Activated naive CD8-positive, alpha-beta T cell treated with anti-CD3 and anti-CD28 coated beads, Interleukin-2, amount 10 ng/mL, durations not matched to agents 7 days and 5 days (primary cell): ENCODE measurements at regions not wholly inside any gene's neighbourhood (a gene's known extent, or its start where the extent isn't known, plus 50 kb on each side); places are given as distances from the start of the nearest gene placed in this dataset.

ENCODE experiments used
- ATAC-seq: fragments of 150-1000 bp; cut with Tn5 transposase; one replicate; pipeline ENCODE4 v1.10.0; 2021; ENCODE audit warnings: low read depth, moderate library complexity
- POLR2A ChIA-PET: fragments of 350-600 bp; sonication (Branson Sonifier 250); formaldehyde crosslinking; loops from one replicate; lab custom pipeline; 2021; ENCODE audit warnings: antibody characterized with exemption; lab: Charles Lee
- DNase-seq: peaks from one replicate; pipeline ENCODE4 v3.0.0; 2021
- H3K27ac Mint-ChIP-seq: one replicate; pipeline ENCODE4 v1.8.0; 2022; ENCODE audit warnings: mild to moderate bottlenecking, mixed read lengths
- H3K27me3 Mint-ChIP-seq: one replicate; pipeline ENCODE4 v1.8.0; 2022; ENCODE audit warnings: mild to moderate bottlenecking, moderate library complexity, mixed read lengths
- H3K36me3 Mint-ChIP-seq: one replicate; pipeline ENCODE4 v1.8.0; 2021; ENCODE audit warnings: mild to moderate bottlenecking, mixed read lengths
- H3K4me1 Mint-ChIP-seq: one replicate; pipeline ENCODE4 v1.8.0; 2021; ENCODE audit warnings: mixed read lengths
- H3K4me3 Mint-ChIP-seq: one replicate; pipeline ENCODE4 v1.8.0; 2022; ENCODE audit warnings: mild to moderate bottlenecking, moderate library complexity, mixed read lengths
- H3K9me3 Mint-ChIP-seq: one replicate; pipeline ENCODE4 v1.8.0; 2021; ENCODE audit warnings: mixed read lengths

GRCh38 chr13:74084375-74084935, 49.7 kb downstream of the KLF12 start:
- no peak overlapping the region for H3K27ac Mint-ChIP-seq
- POLR2A ChIA-PET, result no interaction called here
- H3K4me1 Mint-ChIP-seq, result peaks cover 21% of the 10 kb centered on the region

DNA sequence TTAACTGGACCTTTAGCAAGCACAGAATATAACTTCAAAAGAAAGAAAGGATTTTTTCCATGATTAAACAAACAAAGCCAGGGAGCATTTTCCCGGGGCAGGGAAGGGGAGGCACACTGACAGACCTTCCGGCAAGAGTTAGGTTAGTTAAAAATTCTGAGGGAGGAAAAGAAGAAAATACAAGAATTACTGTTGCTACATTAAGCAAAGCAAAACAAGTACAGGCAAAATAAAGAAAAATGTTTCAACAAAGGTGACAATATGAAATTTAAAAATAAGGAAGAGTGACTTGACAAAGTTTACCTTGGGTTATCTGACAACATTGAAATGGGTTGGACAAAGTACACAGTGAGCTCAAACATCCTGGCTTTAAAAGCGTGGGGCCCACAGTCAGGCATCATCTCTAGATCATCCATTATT, 51.5 kb downstream of the KLF12 start:
- POLR2A ChIA-PET, result interaction anchor here (0.6 to 1.7 kb wide), 2 partner anchors 21 to 46 kb away, joined by 3 to 4 read pairs; no protein-coding TSS in a partner anchor
- H3K9me3 Mint-ChIP-seq, result peaks cover 7% of the 10 kb centered on the region
- peaks cover 32% of the 10 kb centered on the region for H3K36me3 Mint-ChIP-seq
- H3K27ac Mint-ChIP-seq, result no peak overlapping the region
- H3K4me3 Mint-ChIP-seq, result no peak overlapping the region
- peaks cover 18% of the 10 kb centered on the region for H3K4me1 Mint-ChIP-seq
- ATAC-seq (no peak), DNase-seq (no peak)
- H3K27me3 Mint-ChIP-seq, result no peaks in the 10 kb centered on the region

More at GRCh38 chr13:74084375-74084935, 49.7 kb downstream of the KLF12 start:
- DNase-seq (no peak), ATAC-seq (no peak)
- peaks cover 7% of the 10 kb centered on the region for H3K9me3 Mint-ChIP-seq
- H3K4me3 Mint-ChIP-seq, result no peak overlapping the region
- H3K36me3 Mint-ChIP-seq, result peaks cover 32% of the 10 kb centered on the region
- no peaks in the 10 kb centered on the region for H3K27me3 Mint-ChIP-seq

DNA sequence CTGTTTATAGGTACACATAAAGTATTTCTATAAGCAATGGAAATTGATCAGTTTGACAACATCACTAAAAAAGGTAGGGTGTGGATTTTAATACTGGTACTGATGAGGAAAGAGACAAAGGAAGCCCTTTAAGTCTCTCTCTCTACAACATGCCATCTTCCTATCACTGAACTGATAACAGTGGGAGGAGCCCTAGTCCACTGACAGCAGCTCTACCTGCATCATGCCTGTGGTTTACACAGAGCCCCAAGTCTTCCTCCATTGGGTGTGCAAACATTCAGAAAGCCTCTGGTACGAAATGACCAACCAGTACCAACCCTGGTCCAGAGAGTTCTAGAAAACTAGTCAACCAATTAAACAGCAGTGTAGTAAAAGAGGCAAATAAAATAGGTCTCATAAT, 53.4 kb downstream of the KLF12 start:
- POLR2A ChIA-PET, result no interaction called here
- DNase-seq (no peak), ATAC-seq (peak; percentile 33)
- Mint-ChIP-seq H3K4me1 (peaks cover 15% of the 10 kb centered on the region), H3K27me3 (no peaks in the 10 kb centered on the region), H3K4me3 (no peak overlapping the region), H3K27ac (no peak overlapping the region), H3K36me3 (peaks cover 31% of the 10 kb centered on the region), H3K9me3 (peaks cover 7% of the 10 kb centered on the region)

DNA sequence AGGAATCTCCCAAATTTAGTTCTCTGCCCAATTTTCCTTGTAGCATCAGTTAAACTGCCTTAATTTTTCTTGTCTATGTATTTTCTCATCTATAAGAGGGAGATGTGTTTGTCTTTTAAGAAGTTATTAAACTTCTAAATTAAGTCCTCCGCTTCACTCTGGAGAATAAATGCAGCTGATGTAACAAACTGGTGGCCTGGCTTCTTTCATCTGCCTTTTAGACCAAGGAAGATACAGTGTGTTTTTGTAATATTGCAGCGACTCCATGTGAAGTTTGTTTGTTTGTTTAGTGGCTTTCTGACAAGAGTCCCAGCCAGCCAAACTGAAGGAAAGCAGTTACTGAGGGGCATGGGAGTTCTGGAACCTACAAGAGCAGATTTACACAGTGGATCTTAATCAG, 56.4 kb downstream of the KLF12 start:
- no peak overlapping the region for H3K4me3 Mint-ChIP-seq
- POLR2A ChIA-PET, result no interaction called here
- no peak overlapping the region for H3K27ac Mint-ChIP-seq
- peaks cover 30% of the 10 kb centered on the region for H3K36me3 Mint-ChIP-seq
- peaks cover 26% of the 10 kb centered on the region for H3K4me1 Mint-ChIP-seq
- DNase-seq (no peak), ATAC-seq (no peak)
- H3K9me3 Mint-ChIP-seq, result peaks cover 9% of the 10 kb centered on the region
- no peaks in the 10 kb centered on the region for H3K27me3 Mint-ChIP-seq

DNA sequence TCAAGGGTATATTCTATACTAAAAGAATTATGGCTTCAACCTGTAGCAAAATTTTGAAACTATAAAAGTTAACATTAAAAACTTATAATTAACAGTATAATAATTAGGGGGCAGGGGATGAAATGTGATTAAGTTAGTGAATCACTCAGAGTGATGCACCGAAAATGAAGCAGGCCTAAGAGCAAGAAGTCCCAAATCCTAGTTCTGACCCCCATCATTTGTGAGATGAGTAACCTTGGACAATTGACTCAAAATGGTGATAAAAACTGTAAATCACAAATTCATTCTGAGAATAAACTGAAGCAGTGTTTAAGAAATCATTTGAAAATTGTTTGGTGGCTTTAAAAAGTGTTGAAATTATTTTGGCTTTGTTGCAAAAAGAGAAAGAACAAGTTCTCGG, 56.8 kb downstream of the KLF12 start:
- peaks cover 6% of the 10 kb centered on the region for H3K9me3 Mint-ChIP-seq
- ATAC-seq, result no peak
- H3K27me3 Mint-ChIP-seq, result no peaks in the 10 kb centered on the region
- peaks cover 28% of the 10 kb centered on the region for H3K36me3 Mint-ChIP-seq
- H3K4me3 Mint-ChIP-seq, result no peak overlapping the region
- DNase-seq, result no peak
- H3K4me1 Mint-ChIP-seq, result peaks cover 26% of the 10 kb centered on the region
- POLR2A ChIA-PET, result no interaction called here
- no peak overlapping the region for H3K27ac Mint-ChIP-seq

- no peak overlapping the region for H3K27ac Mint-ChIP-seq
- peaks cover 29% of the 10 kb centered on the region for H3K4me1 Mint-ChIP-seq
- DNase-seq, result no peak
- H3K9me3 Mint-ChIP-seq, result peaks cover 3% of the 10 kb centered on the region
- no peak overlapping the region for H3K4me3 Mint-ChIP-seq
- no peaks in the 10 kb centered on the region for H3K27me3 Mint-ChIP-seq
- ATAC-seq, result no peak
- POLR2A ChIA-PET, result interaction anchor here (0.7 kb wide), 1 partner anchor 9 kb away, joined by 3 read pairs; no protein-coding TSS in a partner anchor
- peaks cover 21% of the 10 kb centered on the region for H3K36me3 Mint-ChIP-seq
These were observed 59.5 kb downstream of the KLF12 start for GRCh38 chr13:74074723-74075122.

- DNase-seq (no peak), ATAC-seq (no peak)
- Mint-ChIP-seq H3K36me3 (peaks cover 20% of the 10 kb centered on the region), H3K9me3 (peaks cover 3% of the 10 kb centered on the region), H3K4me3 (no peak overlapping the region), H3K4me1 (peaks cover 43% of the 10 kb centered on the region), H3K27me3 (no peaks in the 10 kb centered on the region), H3K27ac (no peak overlapping the region)
- POLR2A ChIA-PET, result interaction anchor here (1.5 kb wide), 1 partner anchor 11 kb away, joined by 4 read pairs; no protein-coding TSS in a partner anchor
These were observed 60.9 kb downstream of the KLF12 start for GRCh38 chr13:74073274-74073673.

DNA sequence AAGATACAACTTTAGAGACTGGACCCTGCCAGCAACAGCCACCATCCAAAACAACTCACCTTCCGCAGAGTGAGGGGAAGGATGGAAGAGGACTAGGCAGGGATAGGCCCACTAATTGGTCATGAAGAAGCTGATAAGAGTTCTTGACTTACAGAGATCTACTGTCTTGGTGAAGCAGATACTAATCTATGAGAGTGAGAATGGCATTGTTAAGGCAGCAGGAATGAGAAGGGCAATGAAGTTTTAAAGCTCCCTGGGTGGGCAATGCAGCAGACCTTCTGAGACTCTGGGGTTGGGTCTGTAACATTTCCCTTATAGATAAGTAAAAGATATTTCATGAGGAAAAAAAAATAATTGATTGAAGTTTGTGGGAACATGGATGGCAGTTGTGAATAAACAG, 63.7 kb downstream of the KLF12 start:
- peaks cover 45% of the 10 kb centered on the region for H3K4me1 Mint-ChIP-seq

DNA sequence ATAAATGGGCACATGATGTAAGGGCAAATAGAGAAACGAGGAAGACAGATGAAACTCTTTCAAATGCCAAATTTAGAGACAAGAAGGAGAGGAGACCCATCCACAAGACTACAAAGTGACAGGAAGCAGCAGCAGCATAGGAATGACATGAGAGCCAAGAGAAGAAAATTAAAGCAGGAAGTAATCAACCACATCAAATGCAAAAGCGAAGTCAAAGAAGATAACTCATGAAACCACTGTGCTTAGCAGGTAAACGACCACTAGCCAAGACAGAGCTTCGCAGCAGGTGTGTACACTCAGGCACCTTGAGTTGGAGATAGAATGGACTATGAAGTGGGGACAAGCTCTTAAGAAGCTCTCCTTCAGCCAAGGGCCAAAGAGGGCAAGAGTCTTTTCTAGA, 64.1 kb downstream of the KLF12 start:
- peak overlapping the region; percentile 75 for H3K4me3 Mint-ChIP-seq
- DNase-seq, result peak; percentile 30
- H3K36me3 Mint-ChIP-seq, result peaks cover 27% of the 10 kb centered on the region
- POLR2A ChIA-PET, result interaction anchor here (0.6 to 2.8 kb wide), 3 partner anchors 8 to 84 kb away, joined by 3 to 12 read pairs (median 8); partner anchors contain the start of gene KLF12
- peak; percentile 90 for ATAC-seq
- H3K4me1 Mint-ChIP-seq, result peaks cover 42% of the 10 kb centered on the region
- H3K9me3 Mint-ChIP-seq, result peaks cover 4% of the 10 kb centered on the region
- H3K27me3 Mint-ChIP-seq, result no peaks in the 10 kb centered on the region
- H3K27ac Mint-ChIP-seq, result peak overlapping the region; percentile 81

More for the DNA sequence above, 63.7 kb downstream of the KLF12 start:
- H3K36me3 Mint-ChIP-seq, result peaks cover 24% of the 10 kb centered on the region
- ATAC-seq (peak; percentile 46), DNase-seq (no peak)
- POLR2A ChIA-PET, result interaction anchor here (0.6 to 2.8 kb wide), 3 partner anchors 9 to 85 kb away, joined by 3 to 12 read pairs (median 8); partner anchors contain the start of gene KLF12
- peaks cover 4% of the 10 kb centered on the region for H3K9me3 Mint-ChIP-seq
- H3K27ac Mint-ChIP-seq, result peak overlapping the region; percentile 81
- H3K27me3 Mint-ChIP-seq, result no peaks in the 10 kb centered on the region
- peak overlapping the region; percentile 75 for H3K4me3 Mint-ChIP-seq

DNA sequence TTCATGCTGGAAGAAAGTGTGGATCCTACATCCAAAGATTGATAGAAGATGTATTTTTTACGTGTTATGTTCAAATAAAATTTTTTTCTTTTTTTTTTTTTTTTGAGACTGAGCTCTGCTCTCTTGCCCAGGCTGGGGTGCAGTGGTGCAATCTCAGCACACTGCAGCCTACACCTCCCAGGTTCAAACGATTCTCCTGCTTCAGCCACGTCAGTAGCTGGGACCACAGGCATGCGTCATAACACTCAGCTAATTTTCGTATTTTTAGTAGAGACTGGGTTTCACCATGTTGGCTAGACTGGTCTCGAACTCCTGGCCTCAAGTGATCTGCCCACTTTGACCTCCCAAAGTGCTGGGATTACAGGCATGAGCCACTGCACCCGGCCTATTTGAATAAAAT, 65.7 kb downstream of the KLF12 start:
- H3K9me3 Mint-ChIP-seq, result peaks cover 4% of the 10 kb centered on the region
- no peak for DNase-seq
- peaks cover 29% of the 10 kb centered on the region for H3K36me3 Mint-ChIP-seq
- POLR2A ChIA-PET, result interaction anchor here (2.8 kb wide), 1 partner anchor 65 kb away, joined by 12 read pairs; the partner anchor contains the start of gene KLF12
- H3K4me3 Mint-ChIP-seq, result no peak overlapping the region
- no peak for ATAC-seq
- H3K27me3 Mint-ChIP-seq, result no peaks in the 10 kb centered on the region
- H3K4me1 Mint-ChIP-seq, result peaks cover 42% of the 10 kb centered on the region
- no peak overlapping the region for H3K27ac Mint-ChIP-seq

- POLR2A ChIA-PET, result interaction anchor here (0.8 kb wide), 1 partner anchor 67 kb away, joined by 3 read pairs; the partner anchor contains the start of gene KLF12
- Mint-ChIP-seq H3K9me3 (peaks cover 2% of the 10 kb centered on the region), H3K4me3 (no peak overlapping the region), H3K27ac (no peak overlapping the region), H3K27me3 (no peaks in the 10 kb centered on the region), H3K4me1 (peaks cover 48% of the 10 kb centered on the region), H3K36me3 (peaks cover 27% of the 10 kb centered on the region)
- DNase-seq (no peak), ATAC-seq (no peak)
These were observed 66.4 kb downstream of the KLF12 start for GRCh38 chr13:74067818-74068217.

DNA sequence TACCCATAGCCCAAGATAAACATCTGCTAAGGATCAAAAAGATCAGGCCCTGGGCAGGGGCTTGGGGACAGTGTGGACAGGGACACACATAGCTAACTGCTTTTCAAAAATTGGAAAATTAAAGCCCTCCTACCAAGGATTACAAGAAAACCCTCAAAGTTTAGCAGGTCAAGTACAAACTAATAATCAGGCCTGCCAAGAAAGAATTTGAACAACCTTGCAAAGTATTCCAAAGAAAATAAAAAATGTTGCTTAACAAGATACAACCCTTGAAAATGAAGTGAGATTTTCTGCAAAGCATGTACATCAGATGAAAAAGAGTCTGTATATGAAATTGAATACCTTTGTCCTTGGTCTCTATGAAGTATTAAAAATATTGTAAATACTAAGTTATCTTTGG, 67.3 kb downstream of the KLF12 start:
- Mint-ChIP-seq H3K27me3 (no peaks in the 10 kb centered on the region), H3K9me3 (peaks cover 1% of the 10 kb centered on the region), H3K4me1 (peaks cover 56% of the 10 kb centered on the region), H3K36me3 (peaks cover 25% of the 10 kb centered on the region), H3K4me3 (no peak overlapping the region), H3K27ac (no peak overlapping the region)
- POLR2A ChIA-PET, result no interaction called here
- ATAC-seq, result no peak
- DNase-seq, result no peak

GRCh38 chr13:74064805-74065312, 69.3 kb downstream of the KLF12 start:
- H3K4me3 Mint-ChIP-seq, result no peak overlapping the region
- ATAC-seq (no peak), DNase-seq (no peak)
- no peak overlapping the region for H3K27ac Mint-ChIP-seq
- peaks cover 6% of the 10 kb centered on the region for H3K9me3 Mint-ChIP-seq
- peaks cover 63% of the 10 kb centered on the region for H3K4me1 Mint-ChIP-seq
- H3K36me3 Mint-ChIP-seq, result peaks cover 27% of the 10 kb centered on the region
- POLR2A ChIA-PET, result no interaction called here
- no peaks in the 10 kb centered on the region for H3K27me3 Mint-ChIP-seq
